T47D (cell line): ENCODE measurements at regions not wholly inside any gene's neighbourhood (a gene's known extent, or its start where the extent isn't known, plus 50 kb on each side); places are given as distances from the start of the nearest gene placed in this dataset.

Experiments used
- DNase-seq, 2 experiments: peaks; one replicate each; pipeline versions ENCODE4 v3.0.0 to v3.0.0-alpha.2; 2011 to 2012; ENCODE audit warnings: low read depth in 1 of 2, low spot score in 1 of 2
- JUND ChIP-seq: IDR thresholded peaks from 2 replicates; pipeline ENCODE4 v1.6.1; 2012; ENCODE audit warnings: low read depth
- in situ Hi-C: cut with HindIII; loops from 2 replicates; pipeline ENCODE4 v1.10.0; 2016; ENCODE audit warnings: low sequenced_read_pairs, low pct_unique_long_range_greater_than_20kb

DNA sequence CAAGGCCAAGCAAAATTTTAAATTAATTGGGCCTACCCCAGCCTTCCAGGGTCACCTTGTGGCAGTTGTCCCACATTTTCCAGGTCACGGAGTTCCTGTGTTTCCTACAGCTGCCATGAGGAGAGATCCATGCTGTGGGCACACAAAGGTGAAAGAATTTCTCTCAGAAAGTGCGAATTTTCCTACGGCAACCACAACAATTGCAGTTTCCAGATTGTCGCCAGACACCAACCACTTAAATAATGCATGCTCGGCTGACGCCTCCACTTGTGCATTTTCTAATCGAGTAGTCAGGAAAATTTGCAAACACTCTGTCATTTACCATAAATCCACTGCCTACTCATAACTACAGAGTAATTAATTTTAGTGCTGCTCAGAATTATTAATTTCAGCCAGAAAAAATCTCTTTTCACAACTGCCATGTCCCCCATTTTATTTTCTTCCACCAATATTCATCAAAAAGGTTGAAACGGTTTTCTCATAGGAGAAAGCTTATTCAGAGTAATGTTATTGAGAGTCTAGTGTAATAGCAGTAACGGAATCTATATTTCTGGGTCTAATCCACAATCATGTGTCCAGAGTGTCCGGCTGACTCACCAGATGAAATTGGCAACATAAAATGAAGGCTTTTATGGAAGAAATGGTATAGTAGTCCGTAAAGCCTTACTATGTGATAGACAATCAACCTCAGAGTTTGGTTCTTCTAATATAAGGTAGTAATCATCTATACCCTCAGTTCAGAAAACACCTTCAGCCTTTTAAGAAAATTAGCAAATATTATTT is 389.8 kb downstream of the NR2F1-AS1 start:
- TF ChIP-seq JUND, result no peak
- in situ Hi-C loops, result no loop called here
- no peak for DNase-seq

DNA sequence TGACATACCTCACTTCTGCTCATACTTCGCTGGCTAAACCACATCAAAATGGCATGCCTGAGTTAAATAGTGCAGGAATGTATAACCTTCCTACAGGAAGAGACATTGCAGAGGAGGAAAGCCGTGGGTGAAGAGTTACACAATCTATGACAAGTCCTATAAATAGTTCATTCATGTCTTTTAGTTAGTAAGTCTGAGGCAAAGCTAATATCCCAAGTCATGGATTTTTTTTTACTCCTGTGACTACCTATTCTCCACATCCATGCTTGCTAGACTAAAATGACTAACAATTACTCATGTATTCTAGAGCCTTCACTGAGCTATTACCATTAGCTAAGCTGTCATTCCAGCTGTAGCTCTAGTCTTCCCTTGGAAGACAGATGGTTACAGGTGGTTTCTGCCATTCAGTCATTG is 391.3 kb downstream of the NR2F1-AS1 start:
- DNase-seq, result no peak
- in situ Hi-C loops, result no loop called here
- no peak for TF ChIP-seq JUND

GRCh38 chr5:93188876-93189485 is 392.0 kb downstream of the NR2F1-AS1 start:
- in situ Hi-C loops, result no loop called here
- no peak for TF ChIP-seq JUND
- no peak for DNase-seq

DNA sequence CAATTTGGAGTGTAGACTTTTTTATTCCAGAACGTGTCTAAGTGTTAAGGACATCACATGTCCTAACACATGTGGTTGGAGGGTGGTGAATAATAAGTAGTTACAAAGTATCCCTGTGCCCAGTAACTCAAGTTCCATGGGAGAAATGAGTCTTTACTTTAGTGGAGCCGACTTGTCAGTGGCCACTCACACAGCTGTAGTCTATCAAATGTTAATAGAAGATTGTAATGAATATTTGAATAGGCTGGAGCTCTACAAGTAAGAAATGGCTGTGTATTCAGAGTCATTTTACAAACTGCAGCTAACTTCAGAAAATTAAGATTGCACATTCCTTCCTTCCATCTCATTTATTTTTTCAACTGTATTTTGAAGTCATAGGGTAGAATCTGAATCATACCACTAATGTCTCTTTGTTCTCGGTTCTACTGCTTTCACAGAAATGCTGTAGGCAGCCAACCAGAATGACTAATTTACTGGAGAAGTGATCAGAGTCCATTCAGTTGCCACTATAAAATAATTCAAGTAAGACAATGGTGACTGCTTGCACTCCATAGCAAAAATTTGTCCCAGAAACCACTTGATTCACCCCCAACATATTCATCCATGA is 394.8 kb downstream of the NR2F1-AS1 start:
- no peak for TF ChIP-seq JUND
- in situ Hi-C loops, result no loop called here
- DNase-seq, result no peak

- no peak for TF ChIP-seq JUND
- DNase-seq, result no peak
- in situ Hi-C loops, result no loop called here
Observed at GRCh38 chr5:93184041-93184440, 397.0 kb downstream of the NR2F1-AS1 start.

DNA sequence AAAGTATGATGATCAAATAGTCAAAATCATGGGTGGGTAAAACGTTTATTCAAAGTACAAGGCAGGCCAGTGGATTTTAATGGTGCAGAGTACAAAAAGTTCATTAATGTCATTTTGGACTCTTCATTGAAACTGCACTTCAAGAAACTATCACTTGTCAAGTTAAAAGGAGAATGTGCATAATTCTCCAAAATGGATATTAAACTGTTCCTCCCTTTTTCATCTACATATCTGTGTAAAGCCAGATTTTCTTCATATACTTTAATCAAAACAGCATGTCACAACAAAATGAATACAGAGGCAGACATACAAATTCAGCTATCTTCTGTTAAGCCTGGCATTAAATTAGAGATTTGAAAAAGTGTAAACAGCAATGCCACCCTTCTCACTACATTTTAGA is 401.6 kb downstream of the NR2F1-AS1 start:
- DNase-seq, result no peak
- TF ChIP-seq JUND, result no peak
- in situ Hi-C loops, result no loop called here

GRCh38 chr5:93174930-93175329 is 406.1 kb downstream of the NR2F1-AS1 start:
- in situ Hi-C loops, result no loop called here
- no peak for DNase-seq
- TF ChIP-seq JUND, result no peak

DNA sequence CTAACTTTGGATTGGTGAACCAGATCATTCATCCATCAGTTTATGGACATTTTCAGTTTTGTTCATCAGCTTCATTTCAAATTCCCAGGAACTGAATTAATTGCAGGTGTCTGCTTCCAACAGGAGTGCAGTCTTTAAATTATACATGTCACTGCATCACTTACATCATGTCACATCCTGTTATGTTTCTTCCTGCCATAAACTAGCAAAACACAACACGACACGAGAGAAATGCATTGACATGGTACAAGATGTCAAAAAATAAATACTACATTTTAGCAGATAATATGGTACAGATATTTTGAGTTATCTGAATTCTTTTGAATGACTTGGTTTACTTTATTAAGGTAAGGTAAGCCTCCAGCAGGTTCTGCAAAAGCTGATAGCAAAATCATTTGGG is 415.5 kb downstream of the NR2F1-AS1 start:
- no peak for DNase-seq
- TF ChIP-seq JUND, result no peak
- in situ Hi-C loops, result no loop called here

DNA sequence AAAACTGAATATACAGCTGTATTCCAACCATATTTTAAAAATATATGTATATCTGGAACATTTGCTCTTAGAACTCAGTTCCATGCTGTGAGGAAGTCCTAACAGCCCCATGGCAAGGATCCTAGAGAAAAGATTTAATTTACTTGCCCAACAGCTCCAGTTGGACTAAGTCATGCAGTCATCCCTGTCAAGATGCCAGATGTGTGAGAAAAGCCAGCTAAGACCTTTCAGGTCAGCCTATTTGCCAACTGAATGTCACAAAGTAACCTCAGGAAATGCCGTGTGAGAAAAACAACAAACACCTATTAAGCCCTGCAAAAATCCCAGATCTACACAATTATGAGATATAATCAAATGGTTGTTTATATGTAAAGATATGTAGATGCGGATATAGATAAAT is 416.3 kb downstream of the NR2F1-AS1 start:
- DNase-seq, result peak in 1 of 2 experiments; percentile 43
- no peak for TF ChIP-seq JUND
- in situ Hi-C loops, result no loop called here

- in situ Hi-C loops, result no loop called here
- TF ChIP-seq JUND, result no peak
- DNase-seq, result no peak
Observed at GRCh38 chr5:93163010-93163663, 417.9 kb downstream of the NR2F1-AS1 start.

- in situ Hi-C loops, result no loop called here
- no peak for DNase-seq
- TF ChIP-seq JUND, result no peak
Observed at GRCh38 chr5:93161661-93162654, 419.1 kb downstream of the NR2F1-AS1 start.

GRCh38 chr5:93158841-93159240 is 422.2 kb downstream of the NR2F1-AS1 start:
- no peak for TF ChIP-seq JUND
- no peak for DNase-seq

More at GRCh38 chr5:93158841-93159240, 422.2 kb downstream of the NR2F1-AS1 start:
- in situ Hi-C loops, result no loop called here
